Erythroblast (primary cell): ENCODE measurements at regions not wholly inside any gene's neighbourhood (a gene's known extent, or its start where the extent isn't known, plus 50 kb on each side); places are given as distances from the start of the nearest gene placed in this dataset.

Source experiments
- GATA1 ChIP-seq: IDR thresholded peaks from 2 replicates; pipeline ENCODE4 v1.6.1; 2011; ENCODE audit warnings: low read depth, mild to moderate bottlenecking, control low read depth, low read length, moderate library complexity
- POLR2A ChIP-seq: IDR thresholded peaks from 2 replicates; pipeline ENCODE4 v1.6.1; 2011; ENCODE audit warnings: mild to moderate bottlenecking, low read length

GRCh38 chr18:1177232-1177631, 272.6 kb downstream of the ADCYAP1 start:
- TF ChIP-seq POLR2A (no peak), GATA1 (no peak)
